ENCODE measurements at regions not wholly inside any gene's neighbourhood (a gene's known extent, or its start where the extent isn't known, plus 50 kb on each side); places are given as distances from the start of the nearest gene placed in this dataset.

DNA sequence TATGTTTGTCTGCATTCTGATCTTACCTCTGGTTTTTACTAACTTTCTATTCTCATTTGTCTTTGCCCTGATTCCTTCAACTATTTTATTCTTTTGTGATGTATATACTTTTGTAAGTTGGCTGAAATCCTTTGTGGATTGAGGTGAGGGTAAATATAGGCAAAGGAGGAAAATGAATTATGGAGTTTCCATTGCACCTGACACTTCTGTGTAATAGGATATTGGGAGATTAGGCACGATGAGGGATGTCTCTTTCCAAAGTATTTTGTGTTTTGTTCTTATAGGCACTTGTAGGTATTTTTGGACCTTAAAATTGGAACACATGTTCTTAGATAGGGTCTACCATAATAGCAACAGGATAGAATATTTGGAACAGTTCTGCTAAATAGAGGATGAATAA lies 76.4 kb downstream of the HRH4 start:
- no peak for TF ChIP-seq OSR1 (CRISPR knock-in tag; IDR thresholded peaks at IDR 0.05)
- no peak for TF ChIP-seq ZFP30 (CRISPR knock-in tag; IDR thresholded peaks at IDR 0.05)
- TF ChIP-seq BACH2 (CRISPR knock-in tag; IDR thresholded peaks at IDR 0.05; ENCODE audit: borderline replicate concordance), result no peak
- TF ChIP-seq ZNF70 (CRISPR knock-in tag; IDR thresholded peaks at IDR 0.05), result no peak
- TF ChIP-seq ZNF565 (CRISPR knock-in tag; conservative IDR thresholded peaks at IDR 0.05; ENCODE audit: low read depth), result no peak
- TF ChIP-seq, protein P1, sequence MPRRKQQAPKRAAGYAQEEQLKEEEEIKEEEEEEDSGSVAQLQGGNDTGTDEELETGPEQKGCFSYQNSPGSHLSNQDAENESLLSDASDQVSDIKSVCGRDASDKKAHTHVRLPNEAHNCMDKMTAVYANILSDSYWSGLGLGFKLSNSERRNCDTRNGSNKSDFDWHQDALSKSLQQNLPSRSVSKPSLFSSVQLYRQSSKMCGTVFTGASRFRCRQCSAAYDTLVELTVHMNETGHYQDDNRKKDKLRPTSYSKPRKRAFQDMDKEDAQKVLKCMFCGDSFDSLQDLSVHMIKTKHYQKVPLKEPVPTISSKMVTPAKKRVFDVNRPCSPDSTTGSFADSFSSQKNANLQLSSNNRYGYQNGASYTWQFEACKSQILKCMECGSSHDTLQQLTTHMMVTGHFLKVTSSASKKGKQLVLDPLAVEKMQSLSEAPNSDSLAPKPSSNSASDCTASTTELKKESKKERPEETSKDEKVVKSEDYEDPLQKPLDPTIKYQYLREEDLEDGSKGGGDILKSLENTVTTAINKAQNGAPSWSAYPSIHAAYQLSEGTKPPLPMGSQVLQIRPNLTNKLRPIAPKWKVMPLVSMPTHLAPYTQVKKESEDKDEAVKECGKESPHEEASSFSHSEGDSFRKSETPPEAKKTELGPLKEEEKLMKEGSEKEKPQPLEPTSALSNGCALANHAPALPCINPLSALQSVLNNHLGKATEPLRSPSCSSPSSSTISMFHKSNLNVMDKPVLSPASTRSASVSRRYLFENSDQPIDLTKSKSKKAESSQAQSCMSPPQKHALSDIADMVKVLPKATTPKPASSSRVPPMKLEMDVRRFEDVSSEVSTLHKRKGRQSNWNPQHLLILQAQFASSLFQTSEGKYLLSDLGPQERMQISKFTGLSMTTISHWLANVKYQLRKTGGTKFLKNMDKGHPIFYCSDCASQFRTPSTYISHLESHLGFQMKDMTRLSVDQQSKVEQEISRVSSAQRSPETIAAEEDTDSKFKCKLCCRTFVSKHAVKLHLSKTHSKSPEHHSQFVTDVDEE (CRISPR knock-in tag; IDR thresholded peaks at IDR 0.05), result no peak
- TF ChIP-seq RARB (CRISPR knock-in tag; IDR thresholded peaks at IDR 0.05), result no peak
- TF ChIP-seq ISL1 (CRISPR knock-in tag; IDR thresholded peaks at IDR 0.05), result no peak
- no peak for TF ChIP-seq ZC3H10 (CRISPR knock-in tag; IDR thresholded peaks at IDR 0.05)
- TF ChIP-seq GLIS3 (CRISPR knock-in tag; IDR thresholded peaks at IDR 0.05), result no peak
- TF ChIP-seq TOX (CRISPR knock-in tag; IDR thresholded peaks at IDR 0.05; ENCODE audit: borderline replicate concordance), result no peak
- no peak for TF ChIP-seq ZFP3 (CRISPR knock-in tag; IDR thresholded peaks at IDR 0.05)
- no peak for TF ChIP-seq ARNTL (CRISPR knock-in tag; IDR thresholded peaks at IDR 0.05; ENCODE audit: borderline replicate concordance, low read depth)
- TF ChIP-seq TCF4 (CRISPR knock-in tag; IDR thresholded peaks at IDR 0.05; ENCODE audit: borderline replicate concordance), result no peak
- TF ChIP-seq, protein P2, sequence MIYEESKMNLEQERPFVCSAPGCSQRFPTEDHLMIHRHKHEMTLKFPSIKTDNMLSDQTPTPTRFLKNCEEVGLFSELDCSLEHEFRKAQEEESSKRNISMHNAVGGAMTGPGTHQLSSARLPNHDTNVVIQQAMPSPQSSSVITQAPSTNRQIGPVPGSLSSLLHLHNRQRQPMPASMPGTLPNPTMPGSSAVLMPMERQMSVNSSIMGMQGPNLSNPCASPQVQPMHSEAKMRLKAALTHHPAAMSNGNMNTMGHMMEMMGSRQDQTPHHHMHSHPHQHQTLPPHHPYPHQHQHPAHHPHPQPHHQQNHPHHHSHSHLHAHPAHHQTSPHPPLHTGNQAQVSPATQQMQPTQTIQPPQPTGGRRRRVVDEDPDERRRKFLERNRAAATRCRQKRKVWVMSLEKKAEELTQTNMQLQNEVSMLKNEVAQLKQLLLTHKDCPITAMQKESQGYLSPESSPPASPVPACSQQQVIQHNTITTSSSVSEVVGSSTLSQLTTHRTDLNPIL (CRISPR knock-in tag; IDR thresholded peaks at IDR 0.05; ENCODE audit: low read depth), result no peak
- no peak for TF ChIP-seq SNAI2 (CRISPR knock-in tag; IDR thresholded peaks at IDR 0.05)
- ATAC-seq, result no peak

DNA sequence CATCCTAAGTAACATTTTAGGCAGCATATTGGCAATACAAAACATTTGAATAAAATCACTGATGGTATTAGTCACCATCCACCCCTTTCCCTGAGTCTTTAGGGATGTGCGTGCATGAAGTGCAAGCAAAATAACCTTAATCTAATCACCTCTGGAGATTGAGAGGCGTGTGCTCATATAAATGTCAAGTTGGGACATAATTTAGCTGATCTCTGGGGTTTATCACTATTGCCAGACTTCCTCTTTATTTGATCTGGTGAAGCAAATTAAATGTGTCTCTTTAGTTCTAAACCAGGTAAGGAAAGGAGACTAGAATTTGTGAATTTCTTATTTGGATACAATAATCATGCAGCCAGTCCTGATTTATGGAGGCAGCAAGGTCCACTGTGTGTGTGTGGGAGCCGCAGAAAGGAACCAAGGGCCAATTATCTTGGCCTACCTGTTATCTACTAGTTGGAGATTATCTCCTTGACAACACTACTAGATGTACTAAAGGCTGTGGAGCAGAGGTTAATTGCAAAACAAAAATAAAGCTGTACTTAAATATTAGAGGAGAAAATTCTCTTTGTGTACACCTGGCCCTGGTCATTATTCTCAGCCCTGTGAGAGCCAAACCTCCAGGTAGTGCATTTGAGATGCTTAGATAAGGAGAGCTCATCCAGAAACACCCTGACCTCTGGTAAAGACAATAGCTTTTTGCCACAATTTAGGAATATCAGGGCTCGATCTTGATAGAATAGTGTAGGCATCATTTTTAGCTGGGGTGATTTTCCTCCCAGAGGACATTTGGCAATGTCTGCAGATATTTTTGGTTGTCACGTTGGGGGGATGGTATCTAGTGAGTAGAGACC lies 78.2 kb downstream of the HRH4 start:
- TF ChIP-seq ISL1 (CRISPR knock-in tag; IDR thresholded peaks at IDR 0.05), result peak; percentile 68
- no peak for TF ChIP-seq ZFP3 (CRISPR knock-in tag; IDR thresholded peaks at IDR 0.05)
- TF ChIP-seq, protein P3, sequence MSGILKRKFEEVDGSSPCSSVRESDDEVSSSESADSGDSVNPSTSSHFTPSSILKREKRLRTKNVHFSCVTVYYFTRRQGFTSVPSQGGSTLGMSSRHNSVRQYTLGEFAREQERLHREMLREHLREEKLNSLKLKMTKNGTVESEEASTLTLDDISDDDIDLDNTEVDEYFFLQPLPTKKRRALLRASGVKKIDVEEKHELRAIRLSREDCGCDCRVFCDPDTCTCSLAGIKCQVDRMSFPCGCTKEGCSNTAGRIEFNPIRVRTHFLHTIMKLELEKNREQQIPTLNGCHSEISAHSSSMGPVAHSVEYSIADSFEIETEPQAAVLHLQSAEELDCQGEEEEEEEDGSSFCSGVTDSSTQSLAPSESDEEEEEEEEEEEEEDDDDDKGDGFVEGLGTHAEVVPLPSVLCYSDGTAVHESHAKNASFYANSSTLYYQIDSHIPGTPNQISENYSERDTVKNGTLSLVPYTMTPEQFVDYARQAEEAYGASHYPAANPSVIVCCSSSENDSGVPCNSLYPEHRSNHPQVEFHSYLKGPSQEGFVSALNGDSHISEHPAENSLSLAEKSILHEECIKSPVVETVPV (CRISPR knock-in tag; IDR thresholded peaks at IDR 0.05), result no peak
- no peak for TF ChIP-seq ZFP30 (CRISPR knock-in tag; IDR thresholded peaks at IDR 0.05)
- TF ChIP-seq, protein P1 (CRISPR knock-in tag; IDR thresholded peaks at IDR 0.05), result peak; percentile 78; the same call in 1 of the 2 replicates
- no peak for TF ChIP-seq ZNF8 (CRISPR knock-in tag; IDR thresholded peaks at IDR 0.05)
- no peak for TF ChIP-seq SNAI2 (CRISPR knock-in tag; IDR thresholded peaks at IDR 0.05)
- no peak for TF ChIP-seq ZNF70 (CRISPR knock-in tag; IDR thresholded peaks at IDR 0.05)
- TF ChIP-seq, protein P4, sequence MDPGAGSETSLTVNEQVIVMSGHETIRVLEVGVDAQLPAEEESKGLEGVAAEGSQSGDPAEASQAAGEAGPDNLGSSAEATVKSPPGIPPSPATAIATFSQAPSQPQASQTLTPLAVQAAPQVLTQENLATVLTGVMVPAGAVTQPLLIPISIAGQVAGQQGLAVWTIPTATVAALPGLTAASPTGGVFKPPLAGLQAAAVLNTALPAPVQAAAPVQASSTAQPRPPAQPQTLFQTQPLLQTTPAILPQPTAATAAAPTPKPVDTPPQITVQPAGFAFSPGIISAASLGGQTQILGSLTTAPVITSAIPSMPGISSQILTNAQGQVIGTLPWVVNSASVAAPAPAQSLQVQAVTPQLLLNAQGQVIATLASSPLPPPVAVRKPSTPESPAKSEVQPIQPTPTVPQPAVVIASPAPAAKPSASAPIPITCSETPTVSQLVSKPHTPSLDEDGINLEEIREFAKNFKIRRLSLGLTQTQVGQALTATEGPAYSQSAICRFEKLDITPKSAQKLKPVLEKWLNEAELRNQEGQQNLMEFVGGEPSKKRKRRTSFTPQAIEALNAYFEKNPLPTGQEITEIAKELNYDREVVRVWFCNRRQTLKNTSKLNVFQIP (CRISPR knock-in tag; IDR thresholded peaks at IDR 0.05; ENCODE audit: borderline replicate concordance, low read depth), result no peak
- TF ChIP-seq, protein P2 (CRISPR knock-in tag; IDR thresholded peaks at IDR 0.05; ENCODE audit: low read depth), result no peak
- ATAC-seq, result no peak

Data from SK-N-SH treated with all-trans-retinoic acid at 6 μM for 48 hours (cell line).